Kidney epithelial cell (primary cell): ENCODE measurements at regions not wholly inside any gene's neighbourhood (a gene's known extent, or its start where the extent isn't known, plus 50 kb on each side); places are given as distances from the start of the nearest gene placed in this dataset.

Experiments used
- DNase-seq: peaks from one replicate; pipeline ENCODE4 v3.0.0-alpha.2; 2010; ENCODE audit warnings: low read depth
- H3K27me3 ChIP-seq: 2 replicates; pipeline ENCODE4 v1.6.0; 2011; ENCODE audit warnings: low read length; ENCODE audit not compliant: control insufficient read depth, insufficient read depth
- H3K36me3 ChIP-seq: 2 replicates; pipeline ENCODE4 v1.5.1; 2011; ENCODE audit warnings: low read length; ENCODE audit not compliant: control insufficient read depth, insufficient read depth
- H3K4me3 ChIP-seq: 2 replicates; pipeline ENCODE4 v1.5.1; 2011; ENCODE audit warnings: low read depth, mild to moderate bottlenecking, control low read depth, low read length
- CTCF ChIP-seq: IDR thresholded peaks from 2 replicates; pipeline ENCODE4 v1.5.1; 2011; ENCODE audit warnings: mild to moderate bottlenecking, moderate library complexity, low read length, control low read depth, inconsistent platforms; ENCODE audit not compliant: insufficient read depth, poor library complexity, severe bottlenecking

GRCh38 chr1:198878566-198878965 lies 239.7 kb downstream of the PTPRC start:
- DNase-seq: no peak
- no peak overlapping the region for H3K4me3 ChIP-seq
- H3K27me3 ChIP-seq: no peaks in the 10 kb centered on the region
- no peak for TF ChIP-seq CTCF
- no peaks in the 10 kb centered on the region for H3K36me3 ChIP-seq

DNA sequence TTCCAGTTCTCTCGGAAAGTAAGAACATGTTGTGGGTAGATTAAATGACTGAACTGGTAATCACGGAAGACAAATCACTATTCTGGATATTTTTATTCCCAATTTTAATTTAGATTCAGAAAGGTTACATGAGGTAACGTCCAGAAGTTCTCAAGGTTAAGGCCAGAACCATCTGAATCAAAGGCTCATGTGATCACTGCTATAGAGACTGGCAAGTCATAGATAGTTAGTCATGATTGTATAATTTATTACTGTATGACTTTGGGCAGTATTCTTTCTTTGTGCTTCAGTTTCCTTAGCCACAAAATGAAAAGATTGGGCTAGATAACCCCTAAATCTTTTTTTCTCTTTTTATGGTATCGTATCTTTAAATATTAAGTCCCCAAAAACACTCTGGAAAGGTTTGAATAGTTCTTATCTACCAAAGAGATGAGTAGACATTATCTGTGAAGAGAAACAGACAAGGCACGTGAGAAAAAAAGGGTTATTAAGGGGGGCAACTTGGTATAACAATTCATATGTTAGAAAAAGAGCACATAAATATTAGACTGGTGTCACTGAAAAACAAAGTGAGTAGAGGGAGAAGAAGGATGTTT lies 241.0 kb downstream of the PTPRC start:
- TF ChIP-seq CTCF: no peak
- H3K4me3 ChIP-seq: no peak overlapping the region
- H3K27me3 ChIP-seq: no peaks in the 10 kb centered on the region
- no peak for DNase-seq
- no peaks in the 10 kb centered on the region for H3K36me3 ChIP-seq

DNA sequence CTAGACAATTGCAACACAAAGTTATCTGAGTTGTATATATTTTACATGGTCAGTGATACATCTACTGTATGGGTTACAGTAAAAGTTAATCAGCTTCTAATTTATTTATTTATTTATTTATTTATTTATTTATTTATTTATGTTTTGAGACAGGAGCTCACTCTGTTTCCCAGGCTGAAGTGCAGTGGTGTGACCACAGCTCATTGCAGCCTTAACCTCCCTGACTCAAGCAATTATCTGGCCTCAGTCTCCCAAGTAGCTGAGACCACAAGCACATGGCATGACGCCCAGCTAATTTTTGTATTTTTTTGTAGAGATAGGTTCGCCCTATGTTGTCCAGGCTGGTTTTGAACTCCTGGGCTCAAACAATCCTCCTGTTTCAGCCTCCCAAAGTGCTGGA lies 241.6 kb downstream of the PTPRC start:
- Histone ChIP-seq H3K27me3 (no peaks in the 10 kb centered on the region), H3K4me3 (no peak overlapping the region), H3K36me3 (no peaks in the 10 kb centered on the region)
- no peak for TF ChIP-seq CTCF
- DNase-seq: peak; percentile 28

- DNase-seq: peak; percentile 74
- H3K4me3 ChIP-seq: no peak overlapping the region
- no peaks in the 10 kb centered on the region for H3K27me3 ChIP-seq
- no peak for TF ChIP-seq CTCF
- no peaks in the 10 kb centered on the region for H3K36me3 ChIP-seq
Measured at GRCh38 chr1:198880818-198881597, 242.2 kb downstream of the PTPRC start.

GRCh38 chr1:198883184-198883583 lies 244.3 kb downstream of the PTPRC start:
- Histone ChIP-seq H3K27me3 (no peaks in the 10 kb centered on the region), H3K36me3 (no peaks in the 10 kb centered on the region), H3K4me3 (no peak overlapping the region)
- DNase-seq: no peak
- no peak for TF ChIP-seq CTCF
